ENCODE measurements at regions not wholly inside any gene's neighbourhood (a gene's known extent, or its start where the extent isn't known, plus 50 kb on each side); places are given as distances from the start of the nearest gene placed in this dataset.

DNA sequence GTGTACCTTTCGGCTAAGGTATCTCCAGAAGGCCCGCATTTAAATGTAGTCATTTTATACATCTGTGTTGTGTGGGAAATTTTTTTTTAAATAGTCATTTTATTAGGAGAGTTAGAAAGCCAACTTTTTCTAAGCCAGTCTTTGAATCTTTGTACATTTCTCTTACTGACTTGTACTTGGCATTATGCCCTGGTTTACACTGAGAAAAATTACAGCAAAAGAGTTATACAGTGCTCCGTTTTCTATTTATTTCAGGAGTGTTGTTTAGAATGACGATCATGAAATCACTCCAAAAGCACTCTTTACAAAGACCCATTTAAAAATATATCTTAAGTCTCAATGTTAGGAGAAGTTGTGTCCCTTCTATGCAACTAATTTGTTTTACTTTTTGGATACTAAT, 91.8 kb downstream of the CYB561 start:
- TF ChIP-seq CTCF (IDR thresholded peaks at IDR 0.05) (no peak), POLR2A (IDR thresholded peaks at IDR 0.05) (no peak)

All from thyroid gland (tissue), 4 donors.